GM12878 (cell line): ENCODE measurements at regions not wholly inside any gene's neighbourhood (a gene's known extent, or its start where the extent isn't known, plus 50 kb on each side); places are given as distances from the start of the nearest gene placed in this dataset.

Source experiments
- ATAC-seq: fragments of 200-7000 bp; cut with Tn5 transposase; 3 replicates; pipeline ENCODE4 v1.9.1; 2020; ENCODE audit warnings: mild to moderate bottlenecking, moderate library complexity
- BruUV-seq: library from RNA; stranded (reverse); fragments of 400-500 nt; replicated peaks from 2 replicates; lab custom pipeline; 2021; lab: Mats Ljungman, UMichigan
- CTCF ChIA-PET: fragments of 300-600 bp; sonication (Branson Sonifier 250); formaldehyde crosslinking; extraction: SDS; loops from one replicate; lab custom pipeline; 2021; ENCODE audit warnings: inconsistent platforms; lab: Yijun Ruan, JAX
- POLR2A ChIA-PET: fragments of 350-600 bp; formaldehyde crosslinking; extraction: SDS; loops from one replicate; lab custom pipeline; 2021; ENCODE audit warnings: inconsistent platforms; lab: Charles Lee
- RAD21 ChIA-PET: fragments of 300-600 bp; sonication (Branson Sonifier 250); formaldehyde crosslinking; loops from one replicate; lab custom pipeline; 2023; ENCODE audit warnings: antibody characterized with exemption; ENCODE audit not compliant: unreplicated experiment; lab: Charles Lee
- SMC1A ChIA-PET: fragments of 300-600 bp; sonication (Branson Sonifier 250); formaldehyde crosslinking; loops from one replicate; lab custom pipeline; 2023; ENCODE audit not compliant: unreplicated experiment, uncharacterized antibody; lab: Charles Lee
- DNase-seq: peaks from one replicate; pipeline ENCODE4 v3.0.0-alpha.2; 2011; ENCODE audit warnings: low read depth, low spot score
- FAIRE-seq: peaks from 3 replicates; lab custom pipeline; 2011; peaks lifted over from hg19 to GRCh38; lab: Jason Lieb, UNC
- H2AFZ ChIP-seq: 2 replicates; pipeline ENCODE4 v1.6.0; 2011; ENCODE audit warnings: low read depth, low read length, control low read depth; ENCODE audit not compliant: control insufficient read depth
- H3K27ac ChIP-seq: 2 replicates; pipeline ENCODE4 v1.5.1; 2011; ENCODE audit warnings: control low read depth; ENCODE audit not compliant: control insufficient read depth, insufficient read depth
- H3K27me3 ChIP-seq, 2 experiments: replicated peaks in 1 of 2; 2 replicates each; pipeline versions ENCODE4 v1.6.0 to v1.6.1; 2011; ENCODE audit warnings: low read length in 1 of 2; ENCODE audit not compliant: control insufficient read depth in 2 of 2, insufficient read depth in 2 of 2
- H3K36me3 ChIP-seq, 2 experiments: 2 replicates each; pipeline ENCODE4 v1.5.1; 2011; ENCODE audit warnings: low read length in 1 of 2; ENCODE audit not compliant: control insufficient read depth in 2 of 2, insufficient read depth in 2 of 2
- H3K4me1 ChIP-seq: 2 replicates; pipeline ENCODE4 v1.6.1; 2011; ENCODE audit warnings: mild to moderate bottlenecking, low read length, moderate library complexity, mixed read lengths; ENCODE audit not compliant: control insufficient read depth, insufficient read depth
- H3K4me2 ChIP-seq: 2 replicates; pipeline ENCODE4 v1.6.0; 2011; ENCODE audit warnings: control low read depth; ENCODE audit not compliant: control insufficient read depth, insufficient read depth
- H3K4me3 ChIP-seq: fragments of 200-600 bp; sonication (generic); 2 replicates; pipeline ENCODE4 v1.5.1; 2016
- H3K79me2 ChIP-seq: 2 replicates; pipeline ENCODE4 v1.6.0; 2011; ENCODE audit warnings: low read length; ENCODE audit not compliant: control insufficient read depth, insufficient read depth
- H3K9ac ChIP-seq: 2 replicates; pipeline ENCODE4 v1.8.0; 2011; ENCODE audit warnings: low read length, control low read depth, mixed read lengths; ENCODE audit not compliant: control insufficient read depth, insufficient read depth
- H3K9me3 ChIP-seq: replicated peaks from 3 replicates; pipeline ENCODE4 v1.5.1; 2011; ENCODE audit warnings: mild to moderate bottlenecking, low read length; ENCODE audit not compliant: control insufficient read depth, insufficient read depth
- H4K20me1 ChIP-seq: 2 replicates; pipeline ENCODE4 v1.6.0; 2011; ENCODE audit not compliant: control insufficient read depth, insufficient read depth
- BCL3 ChIP-seq: IDR thresholded peaks from 2 replicates; pipeline ENCODE4 v1.6.1; 2011; ENCODE audit warnings: borderline replicate concordance, low read depth, mild to moderate bottlenecking, moderate library complexity, low read length; ENCODE audit not compliant: insufficient read depth, poor library complexity, severe bottlenecking
- BCLAF1 ChIP-seq: fragments of 450-650 bp; IDR thresholded peaks from 2 replicates; pipeline ENCODE4 v1.6.1; 2017; ENCODE audit warnings: antibody characterized with exemption, mild to moderate bottlenecking, moderate library complexity
- MAX ChIP-seq: IDR thresholded peaks from 2 replicates; pipeline ENCODE4 v1.6.1; 2012; ENCODE audit warnings: low read depth, low read length, improper control_type of control experiment
- NR2C1 ChIP-seq: fragments of 450-650 bp; IDR thresholded peaks from 2 replicates; pipeline ENCODE4 v1.6.1; 2017; ENCODE audit warnings: antibody characterized with exemption, mild to moderate bottlenecking, moderate library complexity
- NRF1 ChIP-seq: conservative IDR thresholded peaks from 2 replicates; pipeline ENCODE4 v1.6.1; 2011; ENCODE audit warnings: mild to moderate bottlenecking, low read depth, low read length, improper control_type of control experiment
- RAD21 ChIP-seq: IDR thresholded peaks from 2 replicates; pipeline ENCODE4 v1.6.1; 2011; ENCODE audit warnings: mild to moderate bottlenecking, low read depth, low read length, moderate library complexity; ENCODE audit not compliant: insufficient read depth
- ZNF687 ChIP-seq: fragments of 450-650 bp; IDR thresholded peaks from 2 replicates; pipeline ENCODE4 v1.6.1; 2017; ENCODE audit warnings: mild to moderate bottlenecking, moderate library complexity
- WGBS: methylation state at CpG from one replicate; pipeline ENCODE4 v1.1.6; 2016; ENCODE audit warnings: low lambda C conversion rate; ENCODE audit not compliant: insufficient replicate concordance, insufficient coverage; ENCODE audit errors: missing lambda C conversion rate; 5-methylcytosine and 5-hydroxymethylcytosine counted together
- in situ Hi-C: fragments of 300-500 bp; cut with MboI; formaldehyde crosslinking; loops from 9 replicates; pipeline ENCODE4 v1.14.3; 2018; ENCODE audit warnings: mixed read lengths
- intact Hi-C: fragments of 100-400 bp; cut with micrococcal nuclease; formaldehyde crosslinking; loops from one replicate; pipeline ENCODE4 v1.14.2; 2022; ENCODE audit not compliant: unreplicated experiment

- Histone ChIP-seq H3K79me2 (no peaks in the 10 kb centered on the region), H3K4me3 (no peak overlapping the region), H3K9me3 (no peaks in the 10 kb centered on the region), H2AFZ (no peak overlapping the region), H3K36me3 (no peaks in the 10 kb centered on the region), H4K20me1 (no peaks in the 10 kb centered on the region), H3K4me2 (no peak overlapping the region), H3K9ac (no peak overlapping the region), H3K27me3 (no peaks in the 10 kb centered on the region), H3K4me1 (no peaks in the 10 kb centered on the region), H3K27ac (no peak overlapping the region)
- intact Hi-C loops (no loop called here), in situ Hi-C loops (no loop called here)
- 0% methylated on average over 1 of the region's 1 CpG for WGBS
- no TSS peak for BruUV-seq
- ATAC-seq (no peak), FAIRE-seq (no peak), DNase-seq (no peak)
- ChIA-PET RAD21 (no interaction called here), CTCF (no interaction called here), POLR2A (no interaction called here), SMC1A (no interaction called here)
- TF ChIP-seq BCLAF1 = no peak
- TF ChIP-seq MAX = no peak
- TF ChIP-seq BCL3 = no peak
- no peak for TF ChIP-seq NRF1
- no peak for TF ChIP-seq ZNF687
- no peak for TF ChIP-seq NR2C1
- TF ChIP-seq RAD21 = no peak
Observed at GRCh38 chr3:166005126-166005525, 167.9 kb upstream of the BCHE start.
